Astrocyte of the cerebellum (primary cell): ENCODE measurements at regions not wholly inside any gene's neighbourhood (a gene's known extent, or its start where the extent isn't known, plus 50 kb on each side); places are given as distances from the start of the nearest gene placed in this dataset.

Experiments
- DNase-seq: peaks from one replicate; pipeline ENCODE4 v3.0.0-alpha.2; 2011; ENCODE audit warnings: low read depth
- H3K4me3 ChIP-seq: 2 replicates; pipeline ENCODE4 v1.5.1; 2011; ENCODE audit warnings: mild to moderate bottlenecking, low read depth, low read length, moderate library complexity
- in situ Hi-C: cut with HindIII; loops from 2 replicates; pipeline ENCODE4 v1.10.0; 2017; ENCODE audit warnings: low sequenced_read_pairs
- TF ChIP-seq, protein P1 (sequence below): IDR thresholded peaks from 2 replicates; pipeline ENCODE4 v1.5.1; 2012; ENCODE audit warnings: low read length, low read depth, moderate library complexity, mild to moderate bottlenecking; ENCODE audit errors: missing control alignments

DNA sequence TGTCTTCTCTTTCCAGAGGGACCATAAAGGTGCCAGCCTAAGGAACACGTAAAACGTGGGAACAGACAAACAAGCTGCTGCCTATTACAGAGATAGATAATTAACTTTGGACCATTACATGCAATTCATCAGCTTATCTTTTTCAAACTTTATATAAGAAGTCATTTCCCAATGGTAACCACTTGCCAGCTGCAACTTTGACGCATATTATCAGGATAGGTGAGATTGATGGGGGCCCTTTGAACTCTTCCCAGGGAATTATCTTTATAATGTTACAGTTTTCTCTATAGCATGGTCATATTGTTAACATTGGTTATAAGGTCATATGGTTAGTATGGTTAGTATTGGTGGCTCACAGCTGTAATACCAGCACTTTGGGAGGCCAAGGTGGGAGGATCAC, 94.1 kb upstream of the BMP2K start:
- no peak overlapping the region for H3K4me3 ChIP-seq
- no peak for DNase-seq
- TF ChIP-seq, protein P1, sequence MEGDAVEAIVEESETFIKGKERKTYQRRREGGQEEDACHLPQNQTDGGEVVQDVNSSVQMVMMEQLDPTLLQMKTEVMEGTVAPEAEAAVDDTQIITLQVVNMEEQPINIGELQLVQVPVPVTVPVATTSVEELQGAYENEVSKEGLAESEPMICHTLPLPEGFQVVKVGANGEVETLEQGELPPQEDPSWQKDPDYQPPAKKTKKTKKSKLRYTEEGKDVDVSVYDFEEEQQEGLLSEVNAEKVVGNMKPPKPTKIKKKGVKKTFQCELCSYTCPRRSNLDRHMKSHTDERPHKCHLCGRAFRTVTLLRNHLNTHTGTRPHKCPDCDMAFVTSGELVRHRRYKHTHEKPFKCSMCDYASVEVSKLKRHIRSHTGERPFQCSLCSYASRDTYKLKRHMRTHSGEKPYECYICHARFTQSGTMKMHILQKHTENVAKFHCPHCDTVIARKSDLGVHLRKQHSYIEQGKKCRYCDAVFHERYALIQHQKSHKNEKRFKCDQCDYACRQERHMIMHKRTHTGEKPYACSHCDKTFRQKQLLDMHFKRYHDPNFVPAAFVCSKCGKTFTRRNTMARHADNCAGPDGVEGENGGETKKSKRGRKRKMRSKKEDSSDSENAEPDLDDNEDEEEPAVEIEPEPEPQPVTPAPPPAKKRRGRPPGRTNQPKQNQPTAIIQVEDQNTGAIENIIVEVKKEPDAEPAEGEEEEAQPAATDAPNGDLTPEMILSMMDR, result no peak
- in situ Hi-C loops, result no loop called here

DNA sequence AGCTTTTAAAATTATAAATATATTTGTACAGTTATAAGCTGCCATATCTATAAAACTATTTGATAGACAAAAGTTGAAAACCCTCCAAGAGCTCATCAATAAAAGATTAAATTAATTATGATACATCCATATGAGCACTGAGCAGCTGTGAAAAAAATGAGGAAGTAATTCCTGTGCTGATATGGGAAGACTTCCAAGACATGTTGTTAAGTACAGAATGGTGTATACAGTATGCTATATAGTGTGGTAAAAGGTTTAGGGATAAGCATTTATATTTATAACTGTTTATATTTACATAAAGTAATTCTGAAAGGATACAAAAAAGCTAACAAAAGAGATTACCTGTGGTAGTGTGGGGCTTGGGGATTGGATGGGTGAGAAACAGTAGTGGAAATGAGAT, 92.8 kb upstream of the BMP2K start:
- in situ Hi-C loops, result no loop called here

DNA sequence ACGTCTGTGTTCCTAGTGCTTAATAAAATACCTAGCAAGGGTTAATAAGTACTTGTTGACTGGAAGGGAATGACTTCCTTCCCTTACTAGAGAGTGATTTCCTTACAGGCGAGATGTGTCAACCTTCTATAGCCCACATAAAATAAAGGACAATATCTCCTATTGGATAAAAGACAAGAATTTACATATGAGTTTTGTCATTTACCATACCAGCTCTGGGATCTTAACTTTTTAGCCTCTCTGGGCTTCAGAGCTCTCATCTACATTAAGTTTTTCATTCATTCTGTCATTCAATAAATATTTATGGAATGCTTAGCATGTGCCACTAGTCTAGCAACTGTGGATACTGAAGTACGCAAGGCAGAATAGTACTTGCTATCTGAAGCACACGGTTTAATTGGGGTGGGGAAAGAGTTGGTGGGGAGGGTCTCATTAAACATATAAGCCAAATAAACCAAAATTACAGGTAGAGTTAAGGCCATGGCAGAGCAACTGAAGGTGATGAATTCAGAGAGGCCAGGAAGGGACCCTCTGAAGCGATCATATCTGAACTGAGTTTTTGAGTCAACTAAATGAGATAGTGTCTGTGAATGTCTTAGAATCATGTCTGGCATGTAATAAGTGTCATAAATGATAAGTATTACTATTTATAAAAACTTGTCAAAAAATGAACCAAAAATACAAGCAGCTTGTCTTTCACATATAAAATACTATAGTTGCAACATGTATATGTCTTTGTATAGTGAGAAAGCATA, 91.6 kb upstream of the BMP2K start:
- TF ChIP-seq, protein P1, result no peak

More for the DNA sequence above, 92.8 kb upstream of the BMP2K start:
- TF ChIP-seq, protein P1, result no peak
- DNase-seq, result no peak
- H3K4me3 ChIP-seq, result no peak overlapping the region

DNA sequence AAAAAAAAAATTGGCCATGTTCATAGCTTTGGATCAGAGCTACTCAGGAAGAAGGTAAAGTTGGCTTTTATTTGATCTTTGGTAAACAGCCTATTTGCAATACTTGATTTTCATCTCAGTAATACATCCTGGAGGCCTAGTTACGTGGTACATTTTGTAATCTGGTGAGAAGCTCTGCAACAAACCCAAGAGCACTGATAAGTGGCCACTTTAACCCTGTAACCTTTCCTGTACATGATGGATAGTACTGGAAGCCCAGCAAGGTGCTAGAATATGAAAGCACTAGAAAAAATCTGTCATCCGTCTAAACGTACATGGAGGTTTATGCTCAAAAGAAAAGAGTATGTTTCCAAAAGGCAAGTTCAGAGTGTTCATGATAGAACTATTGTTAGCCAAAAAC, 88.3 kb upstream of the BMP2K start:
- TF ChIP-seq, protein P1, result no peak
- DNase-seq, result no peak
- H3K4me3 ChIP-seq, result no peak overlapping the region
- in situ Hi-C loops, result no loop called here

More for the DNA sequence above, 91.6 kb upstream of the BMP2K start:
- DNase-seq, result no peak
- in situ Hi-C loops, result no loop called here
- no peak overlapping the region for H3K4me3 ChIP-seq

DNA sequence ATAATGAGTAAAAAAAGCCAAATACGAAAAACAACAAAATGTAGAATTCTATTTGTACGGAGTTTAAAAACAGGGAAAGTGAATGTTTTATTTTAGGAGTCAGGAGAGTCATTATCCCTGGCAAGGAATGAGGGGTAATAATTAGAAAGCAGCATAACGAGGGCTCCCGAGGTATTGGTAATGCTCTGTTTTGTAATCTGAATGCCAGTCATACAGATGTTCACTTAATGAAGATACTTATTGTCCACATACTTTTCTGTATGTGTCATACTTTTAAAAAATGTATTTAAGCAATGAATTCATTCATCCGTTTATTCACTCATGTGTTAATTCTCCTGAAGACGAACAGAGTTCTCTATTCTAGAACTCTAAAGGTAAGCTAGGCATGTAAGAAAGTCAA, 87.8 kb upstream of the BMP2K start:
- TF ChIP-seq, protein P1, result no peak
- no peak overlapping the region for H3K4me3 ChIP-seq
- DNase-seq, result no peak
- in situ Hi-C loops, result no loop called here

DNA sequence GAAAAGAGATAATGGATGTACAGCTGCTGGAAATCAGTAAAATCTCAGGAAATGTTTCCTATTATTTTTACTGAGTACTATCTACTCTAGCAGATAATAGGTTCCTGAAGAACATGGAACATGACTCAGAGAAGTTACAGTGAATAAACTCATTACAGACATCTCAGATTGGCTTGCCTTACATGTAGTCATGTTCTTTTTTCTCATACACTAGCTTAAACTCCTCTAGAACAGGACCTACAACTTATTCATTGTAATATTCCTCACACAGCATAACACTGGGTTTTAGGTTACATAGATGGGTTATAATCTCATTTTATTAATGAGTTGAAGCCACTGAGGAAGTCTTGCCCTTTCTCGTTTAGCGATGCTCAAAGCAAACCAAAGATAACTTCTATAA, 86.9 kb upstream of the BMP2K start:
- no peak for DNase-seq
- H3K4me3 ChIP-seq, result no peak overlapping the region
- in situ Hi-C loops, result no loop called here
- TF ChIP-seq, protein P1, result no peak
